Umbilical cord (tissue), 1 donor: ENCODE measurements at regions not wholly inside any gene's neighbourhood (a gene's known extent, or its start where the extent isn't known, plus 50 kb on each side); places are given as distances from the start of the nearest gene placed in this dataset.
"Not testable (repeated sequence)": the region's sequence is repeated elsewhere in the genome, so short reads cannot be mapped to it uniquely, and the experiment has no call there.

Experiments used
- DNase-seq: peaks from one replicate; pipeline ENCODE4 v3.0.0-alpha.2; 2015; ENCODE audit warnings: low spot score

GRCh38 chr1:18561967-18562366 lies 68.7 kb upstream of the PAX7 start:
- DNase-seq, result no peak

GRCh38 chr1:18564676-18565075 lies 66.0 kb upstream of the PAX7 start:
- no peak for DNase-seq

- no peak for DNase-seq
Observed at GRCh38 chr1:18565321-18565720, 65.3 kb upstream of the PAX7 start.

GRCh38 chr1:18568489-18568888 lies 62.2 kb upstream of the PAX7 start:
- no peak for DNase-seq

- DNase-seq, result no peak
Observed at GRCh38 chr1:18569251-18569650, 61.4 kb upstream of the PAX7 start.

- DNase-seq, result no peak
Observed at GRCh38 chr1:18569811-18570545, 60.7 kb upstream of the PAX7 start.

GRCh38 chr1:18571275-18571674 lies 59.4 kb upstream of the PAX7 start:
- no peak for DNase-seq

GRCh38 chr1:18572022-18572880 lies 58.4 kb upstream of the PAX7 start:
- DNase-seq, result no peak

- no peak for DNase-seq
Observed at GRCh38 chr1:18573170-18573569, 57.5 kb upstream of the PAX7 start.

- no peak for DNase-seq
Observed at GRCh38 chr1:18574754-18575153, 55.9 kb upstream of the PAX7 start.

- DNase-seq, result peak; percentile 45
Observed at GRCh38 chr1:18575620-18576019, 55.0 kb upstream of the PAX7 start.

GRCh38 chr1:18578271-18578670 lies 52.4 kb upstream of the PAX7 start:
- no peak for DNase-seq

GRCh38 chr1:18579267-18579666 lies 51.4 kb upstream of the PAX7 start:
- not testable (repeated sequence) for DNase-seq

GRCh38 chr1:18580047-18580446 lies 50.6 kb upstream of the PAX7 start:
- DNase-seq, result no peak

- DNase-seq, result no peak
Observed at GRCh38 chr1:18580691-18581419, 49.8 kb upstream of the PAX7 start.
